ENCODE measurements at regions not wholly inside any gene's neighbourhood (a gene's known extent, or its start where the extent isn't known, plus 50 kb on each side); places are given as distances from the start of the nearest gene placed in this dataset.

GRCh38 chr15:94582368-94582767, 351.0 kb downstream of the MCTP2 start:
- Histone ChIP-seq H2AFZ (ENCODE audit: low read depth, low read length) (no peak overlapping the region), H3K9me3 (ENCODE audit: insufficient read depth, low read length) (no peaks in the 10 kb centered on the region), H3K4me3 (ENCODE audit: low read length) (no peak overlapping the region), H3K36me3 (replicated peaks; ENCODE audit: low read depth, low read length) (no peaks in the 10 kb centered on the region), H3K4me2 (ENCODE audit: low read length) (no peak overlapping the region), H3K79me2 (ENCODE audit: low read length) (no peaks in the 10 kb centered on the region), H3K9ac (ENCODE audit: low read length) (no peak overlapping the region), H3K27ac (ENCODE audit: low read length) (no peak overlapping the region), H3K4me1 (ENCODE audit: low read length) (peaks cover 19% of the 10 kb centered on the region), H4K20me1 (ENCODE audit: insufficient read depth, low read length) (peaks cover 11% of the 10 kb centered on the region), H3K27me3 (ENCODE audit: low read depth, low read length) (peaks cover 55% of the 10 kb centered on the region)
- TF ChIP-seq CTCF (IDR thresholded peaks at IDR 0.05; ENCODE audit: low read depth, low read length) (peak; percentile 57), EZH2phosphoT487 (IDR thresholded peaks at IDR 0.05; ENCODE audit: low read depth) (no peak)

DNA sequence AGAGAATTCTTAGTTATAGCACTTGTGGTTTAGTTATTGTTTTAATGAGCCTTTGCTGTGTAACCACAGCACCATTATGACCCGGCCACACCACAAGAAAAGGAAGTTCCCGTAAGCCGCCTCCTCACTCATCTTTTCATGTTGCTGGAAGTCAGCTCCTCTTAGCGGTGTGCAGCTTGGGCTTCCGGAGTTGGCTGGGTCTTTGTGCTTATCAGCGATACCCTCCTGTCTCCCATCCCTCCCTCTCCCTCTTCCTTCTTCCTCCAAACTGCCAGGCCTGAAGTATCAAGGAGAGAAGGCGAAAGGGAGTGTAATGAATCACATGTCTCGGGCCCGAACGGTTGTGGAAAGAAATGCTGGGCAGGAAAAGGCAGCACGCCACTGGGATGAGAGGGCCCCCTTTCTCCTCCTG, 353.5 kb downstream of the MCTP2 start:
- Histone ChIP-seq H3K4me1 (ENCODE audit: low read length) (peaks cover 19% of the 10 kb centered on the region), H3K79me2 (ENCODE audit: low read length) (no peaks in the 10 kb centered on the region), H3K27ac (ENCODE audit: low read length) (no peak overlapping the region), H3K9ac (ENCODE audit: low read length) (no peak overlapping the region), H3K9me3 (ENCODE audit: insufficient read depth, low read length) (no peaks in the 10 kb centered on the region), H3K4me3 (ENCODE audit: low read length) (no peak overlapping the region), H3K4me2 (ENCODE audit: low read length) (peak overlapping the region; percentile 8), H3K36me3 (replicated peaks; ENCODE audit: low read depth, low read length) (no peaks in the 10 kb centered on the region), H4K20me1 (ENCODE audit: insufficient read depth, low read length) (peaks cover 11% of the 10 kb centered on the region; the same call in 1 of the 2 replicates), H2AFZ (ENCODE audit: low read depth, low read length) (no peak overlapping the region), H3K27me3 (ENCODE audit: low read depth, low read length) (peaks cover 44% of the 10 kb centered on the region)
- no peak for TF ChIP-seq EZH2phosphoT487 (IDR thresholded peaks at IDR 0.05; ENCODE audit: low read depth)
- no peak for TF ChIP-seq CTCF (IDR thresholded peaks at IDR 0.05; ENCODE audit: low read depth, low read length)

- H2AFZ ChIP-seq (ENCODE audit: low read depth, low read length): no peak overlapping the region
- H3K27ac ChIP-seq (ENCODE audit: low read length): peak overlapping the region; percentile 28; the same call in 1 of the 2 replicates
- H3K79me2 ChIP-seq (ENCODE audit: low read length): no peaks in the 10 kb centered on the region
- 0 out of 2 replicates have a peak overlapping the region, but pooled peaks have one; percentile 20 for H3K4me2 ChIP-seq (ENCODE audit: low read length)
- H4K20me1 ChIP-seq (ENCODE audit: insufficient read depth, low read length): peaks cover 11% of the 10 kb centered on the region; the same call in 1 of the 2 replicates
- H3K9me3 ChIP-seq (ENCODE audit: insufficient read depth, low read length): no peaks in the 10 kb centered on the region
- peaks cover 19% of the 10 kb centered on the region for H3K4me1 ChIP-seq (ENCODE audit: low read length)
- peaks cover 40% of the 10 kb centered on the region for H3K27me3 ChIP-seq (ENCODE audit: low read depth, low read length)
- no peaks in the 10 kb centered on the region for H3K36me3 ChIP-seq (replicated peaks; ENCODE audit: low read depth, low read length)
- H3K4me3 ChIP-seq (ENCODE audit: low read length): no peak overlapping the region
- H3K9ac ChIP-seq (ENCODE audit: low read length): no peak overlapping the region
- TF ChIP-seq EZH2phosphoT487 (IDR thresholded peaks at IDR 0.05; ENCODE audit: low read depth): no peak
- no peak for TF ChIP-seq CTCF (IDR thresholded peaks at IDR 0.05; ENCODE audit: low read depth, low read length)
These were observed 354.7 kb downstream of the MCTP2 start for GRCh38 chr15:94586099-94586498.

DNA sequence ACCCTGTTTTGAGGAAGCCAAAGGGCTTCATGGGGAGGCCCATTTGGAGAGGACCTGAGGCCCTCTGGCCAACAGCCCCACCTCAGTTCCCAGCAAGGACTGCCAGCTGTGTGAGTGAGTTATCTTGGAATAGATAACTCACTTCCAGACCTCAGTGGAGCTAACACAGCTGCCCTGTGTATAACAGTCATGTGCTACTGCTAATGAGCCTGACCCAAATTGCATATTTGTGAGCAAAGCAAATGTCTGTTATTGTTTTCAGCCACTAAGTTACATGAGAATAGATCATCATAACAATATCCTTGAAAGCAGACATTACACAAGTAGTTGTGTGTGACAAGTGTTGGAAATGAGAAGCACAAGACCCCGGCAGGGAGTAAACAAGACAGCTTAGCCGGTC, 355.8 kb downstream of the MCTP2 start:
- peaks cover 19% of the 10 kb centered on the region for H3K4me1 ChIP-seq (ENCODE audit: low read length)
- no peaks in the 10 kb centered on the region for H3K36me3 ChIP-seq (replicated peaks; ENCODE audit: low read depth, low read length)
- H3K27ac ChIP-seq (ENCODE audit: low read length): no peak overlapping the region
- H2AFZ ChIP-seq (ENCODE audit: low read depth, low read length): no peak overlapping the region
- H3K79me2 ChIP-seq (ENCODE audit: low read length): no peaks in the 10 kb centered on the region
- peaks cover 35% of the 10 kb centered on the region for H3K27me3 ChIP-seq (ENCODE audit: low read depth, low read length)
- TF ChIP-seq CTCF (IDR thresholded peaks at IDR 0.05; ENCODE audit: low read depth, low read length) (no peak), EZH2phosphoT487 (IDR thresholded peaks at IDR 0.05; ENCODE audit: low read depth) (no peak)
- no peak overlapping the region for H3K4me3 ChIP-seq (ENCODE audit: low read length)
- no peak overlapping the region for H3K9ac ChIP-seq (ENCODE audit: low read length)
- no peaks in the 10 kb centered on the region for H3K9me3 ChIP-seq (ENCODE audit: insufficient read depth, low read length)
- no peak overlapping the region for H3K4me2 ChIP-seq (ENCODE audit: low read length)
- H4K20me1 ChIP-seq (ENCODE audit: insufficient read depth, low read length): peaks cover 11% of the 10 kb centered on the region; the same call in 1 of the 2 replicates

Measured in OCI-LY3 (cell line).